ENCODE measurements at regions not wholly inside any gene's neighbourhood (a gene's known extent, or its start where the extent isn't known, plus 50 kb on each side); places are given as distances from the start of the nearest gene placed in this dataset.

DNA sequence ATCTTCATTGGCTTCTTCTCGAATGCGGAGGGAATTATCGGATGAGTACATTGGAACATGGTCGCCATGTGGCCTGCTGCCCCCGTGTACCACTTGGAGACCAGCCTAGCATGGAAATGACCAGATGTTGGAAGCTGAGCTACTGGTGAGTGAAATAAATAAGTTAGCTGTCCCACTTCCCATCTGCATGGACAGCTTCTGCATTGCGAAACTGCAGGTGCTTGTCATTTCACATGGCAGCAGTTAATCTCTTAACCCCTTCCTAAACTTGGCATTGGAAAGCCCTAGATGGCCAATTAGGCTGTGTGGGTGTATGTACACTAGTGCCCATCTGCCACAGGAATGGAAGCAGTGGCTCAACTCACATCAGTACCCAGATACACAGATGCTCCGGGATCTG, 246.6 kb upstream of the IL12B start:
- TF ChIP-seq, protein P1, sequence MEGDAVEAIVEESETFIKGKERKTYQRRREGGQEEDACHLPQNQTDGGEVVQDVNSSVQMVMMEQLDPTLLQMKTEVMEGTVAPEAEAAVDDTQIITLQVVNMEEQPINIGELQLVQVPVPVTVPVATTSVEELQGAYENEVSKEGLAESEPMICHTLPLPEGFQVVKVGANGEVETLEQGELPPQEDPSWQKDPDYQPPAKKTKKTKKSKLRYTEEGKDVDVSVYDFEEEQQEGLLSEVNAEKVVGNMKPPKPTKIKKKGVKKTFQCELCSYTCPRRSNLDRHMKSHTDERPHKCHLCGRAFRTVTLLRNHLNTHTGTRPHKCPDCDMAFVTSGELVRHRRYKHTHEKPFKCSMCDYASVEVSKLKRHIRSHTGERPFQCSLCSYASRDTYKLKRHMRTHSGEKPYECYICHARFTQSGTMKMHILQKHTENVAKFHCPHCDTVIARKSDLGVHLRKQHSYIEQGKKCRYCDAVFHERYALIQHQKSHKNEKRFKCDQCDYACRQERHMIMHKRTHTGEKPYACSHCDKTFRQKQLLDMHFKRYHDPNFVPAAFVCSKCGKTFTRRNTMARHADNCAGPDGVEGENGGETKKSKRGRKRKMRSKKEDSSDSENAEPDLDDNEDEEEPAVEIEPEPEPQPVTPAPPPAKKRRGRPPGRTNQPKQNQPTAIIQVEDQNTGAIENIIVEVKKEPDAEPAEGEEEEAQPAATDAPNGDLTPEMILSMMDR (IDR thresholded peaks at IDR 0.05 in 8 of 11, conservative IDR thresholded peaks at IDR 0.05 in 3 of 11): no peak
- no peak for TF ChIP-seq POLR2A (IDR thresholded peaks at IDR 0.05)
